KMS-11 (cell line): ENCODE measurements at regions not wholly inside any gene's neighbourhood (a gene's known extent, or its start where the extent isn't known, plus 50 kb on each side); places are given as distances from the start of the nearest gene placed in this dataset.

Experiments
- H2AFZ ChIP-seq: fragments of 200-600 bp; sonication (generic); 2 replicates; pipeline ENCODE4 v1.6.1; 2016; ENCODE audit warnings: antibody characterized with exemption, mixed run types, low read depth
- H3K27ac ChIP-seq: fragments of 200-600 bp; sonication (generic); 2 replicates; pipeline ENCODE4 v1.6.1; 2016; ENCODE audit warnings: mild to moderate bottlenecking, mixed run types
- H3K27me3 ChIP-seq: fragments of 200-600 bp; sonication (generic); 2 replicates; pipeline ENCODE4 v1.6.1; 2017; ENCODE audit warnings: mild to moderate bottlenecking, low read depth, mixed run types, moderate library complexity; ENCODE audit not compliant: insufficient read depth
- H3K36me3 ChIP-seq: fragments of 200-600 bp; sonication (generic); 2 replicates; pipeline ENCODE4 v1.6.1; 2017; ENCODE audit warnings: mild to moderate bottlenecking, mixed run types; ENCODE audit not compliant: insufficient read depth
- H3K4me1 ChIP-seq: fragments of 200-600 bp; sonication (generic); 2 replicates; pipeline ENCODE4 v1.6.1; 2016; ENCODE audit warnings: mild to moderate bottlenecking, low read depth, mixed run types; ENCODE audit not compliant: poor library complexity, severe bottlenecking
- H3K4me2 ChIP-seq: fragments of 200-600 bp; sonication (generic); 2 replicates; pipeline ENCODE4 v1.7.0; 2016; ENCODE audit warnings: mild to moderate bottlenecking, mixed run types
- H3K4me3 ChIP-seq: fragments of 200-600 bp; sonication (generic); IDR thresholded peaks from 2 replicates; pipeline ENCODE4 v1.6.1; 2017; ENCODE audit warnings: low read depth, low read length, mixed read lengths; ENCODE audit not compliant: insufficient read depth
- H3K79me2 ChIP-seq: fragments of 200-600 bp; sonication (generic); 2 replicates; pipeline ENCODE4 v1.6.1; 2016; ENCODE audit warnings: low read depth, mixed run types; ENCODE audit not compliant: insufficient read depth
- H3K9ac ChIP-seq: fragments of 200-600 bp; sonication (generic); 2 replicates; pipeline ENCODE4 v1.6.1; 2016; ENCODE audit warnings: mild to moderate bottlenecking, mixed run types
- H4K20me1 ChIP-seq: fragments of 200-600 bp; sonication (generic); 2 replicates; pipeline ENCODE4 v1.6.1; 2016; ENCODE audit warnings: mild to moderate bottlenecking, mixed run types; ENCODE audit not compliant: insufficient read depth
- CTCF ChIP-seq: fragments of 200-600 bp; sonication (generic); conservative IDR thresholded peaks from 2 replicates; pipeline ENCODE4 v1.6.1; 2017; ENCODE audit warnings: low read depth, mild to moderate bottlenecking, antibody characterized with exemption, low read length, moderate library complexity, mixed read lengths

- no peak overlapping the region for H3K4me3 ChIP-seq
- H2AFZ ChIP-seq = no peak overlapping the region
- H3K4me1 ChIP-seq = no peaks in the 10 kb centered on the region
- H4K20me1 ChIP-seq = no peaks in the 10 kb centered on the region
- H3K9ac ChIP-seq = no peak overlapping the region
- H3K4me2 ChIP-seq = no peak overlapping the region
- H3K79me2 ChIP-seq = no peaks in the 10 kb centered on the region
- H3K27me3 ChIP-seq = no peaks in the 10 kb centered on the region
- TF ChIP-seq CTCF = no peak
- H3K36me3 ChIP-seq = no peaks in the 10 kb centered on the region
- H3K27ac ChIP-seq = no peak overlapping the region
Observed at GRCh38 chr12:84802161-84802560, 110.4 kb downstream of the SLC6A15 start.

GRCh38 chr12:84793558-84794367, 118.8 kb downstream of the SLC6A15 start:
- no peak overlapping the region for H3K4me3 ChIP-seq
- no peaks in the 10 kb centered on the region for H3K27me3 ChIP-seq
- H3K36me3 ChIP-seq = no peaks in the 10 kb centered on the region
- H3K9ac ChIP-seq = no peak overlapping the region
- H3K79me2 ChIP-seq = no peaks in the 10 kb centered on the region
- H3K4me2 ChIP-seq = no peak overlapping the region
- H3K27ac ChIP-seq = no peak overlapping the region
- H3K4me1 ChIP-seq = no peaks in the 10 kb centered on the region
- H4K20me1 ChIP-seq = no peaks in the 10 kb centered on the region
- no peak overlapping the region for H2AFZ ChIP-seq
- TF ChIP-seq CTCF = no peak

DNA sequence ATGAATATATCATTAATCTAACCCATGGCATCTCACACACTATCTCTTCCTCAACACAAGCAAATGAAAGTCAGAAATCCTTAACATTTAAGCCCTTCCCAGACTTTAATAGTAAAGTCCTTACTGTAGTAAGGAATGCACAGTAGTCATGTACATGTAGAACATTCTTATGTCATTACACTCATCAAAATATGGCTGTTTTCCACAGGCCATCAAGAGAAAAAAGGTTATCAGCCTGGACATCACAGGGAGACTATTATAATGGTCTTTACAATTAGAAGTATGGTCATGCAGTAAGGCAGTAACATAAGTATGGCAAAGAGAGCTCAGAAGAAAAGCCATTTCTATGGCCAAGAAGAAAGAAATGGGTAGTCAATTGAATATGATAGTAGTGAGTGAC, 121.2 kb downstream of the SLC6A15 start:
- no peak overlapping the region for H3K4me2 ChIP-seq
- no peaks in the 10 kb centered on the region for H3K4me1 ChIP-seq

DNA sequence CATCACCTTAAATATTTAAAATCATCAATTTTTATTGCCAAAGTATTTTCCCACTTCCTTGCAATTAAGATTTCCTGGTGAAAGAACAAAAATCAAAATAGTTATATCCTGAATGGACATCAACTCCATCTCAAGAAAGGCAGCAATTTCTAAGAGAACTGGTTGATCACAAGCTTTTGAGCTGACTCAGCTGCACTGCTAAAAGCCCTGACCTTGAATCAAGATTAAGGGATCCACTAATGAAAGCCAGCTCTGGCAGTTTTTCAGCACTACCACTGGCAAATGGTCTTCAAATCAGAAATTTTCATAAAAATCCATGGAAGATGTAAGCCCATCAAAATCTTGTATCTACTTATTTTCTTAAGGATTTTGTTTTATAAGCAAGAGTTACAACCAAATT, 123.4 kb downstream of the SLC6A15 start:
- Histone ChIP-seq H3K36me3 (no peaks in the 10 kb centered on the region), H3K79me2 (no peaks in the 10 kb centered on the region), H3K4me3 (no peak overlapping the region), H4K20me1 (no peaks in the 10 kb centered on the region), H3K27me3 (no peaks in the 10 kb centered on the region), H3K4me1 (no peaks in the 10 kb centered on the region), H3K9ac (no peak overlapping the region), H3K4me2 (no peak overlapping the region), H3K27ac (no peak overlapping the region), H2AFZ (no peak overlapping the region)
- no peak for TF ChIP-seq CTCF

More for the DNA sequence above, 121.2 kb downstream of the SLC6A15 start:
- no peak overlapping the region for H3K9ac ChIP-seq
- H3K79me2 ChIP-seq = no peaks in the 10 kb centered on the region
- no peak overlapping the region for H3K4me3 ChIP-seq
- no peaks in the 10 kb centered on the region for H3K36me3 ChIP-seq
- H3K27ac ChIP-seq = no peak overlapping the region
- no peaks in the 10 kb centered on the region for H4K20me1 ChIP-seq
- no peaks in the 10 kb centered on the region for H3K27me3 ChIP-seq
- no peak for TF ChIP-seq CTCF
- H2AFZ ChIP-seq = no peak overlapping the region
